DND-41 (cell line): ENCODE measurements at regions not wholly inside any gene's neighbourhood (a gene's known extent, or its start where the extent isn't known, plus 50 kb on each side); places are given as distances from the start of the nearest gene placed in this dataset.
"Not testable (repeated sequence)": the region's sequence is repeated elsewhere in the genome, so short reads cannot be mapped to it uniquely, and the experiment has no call there.

ENCODE experiments used
- ATAC-seq: fragments of 200-7000 bp; cut with Tn5 transposase; 3 replicates; pipeline ENCODE4 v1.9.1; 2021; ENCODE audit warnings: low read depth; ENCODE audit not compliant: insufficient read depth
- DNase-seq: peaks from one replicate; pipeline ENCODE4 v3.0.0-alpha.2; 2020
- H2AFZ ChIP-seq: 2 replicates; pipeline ENCODE4 v1.6.0; 2012; ENCODE audit warnings: low read depth, low read length
- H3K27ac ChIP-seq: 2 replicates; pipeline ENCODE4 v1.5.1; 2012; ENCODE audit warnings: low read length, inconsistent platforms
- H3K27me3 ChIP-seq: fragments of 200-600 bp; sonication (generic); 2 replicates; pipeline ENCODE4 v1.6.0; 2012; ENCODE audit warnings: low read length, mild to moderate bottlenecking, inconsistent platforms; ENCODE audit not compliant: insufficient read depth, poor library complexity
- H3K36me3 ChIP-seq: 2 replicates; pipeline ENCODE4 v1.5.1; 2012; ENCODE audit warnings: low read length, inconsistent platforms; ENCODE audit not compliant: insufficient read depth
- H3K4me1 ChIP-seq: 2 replicates; pipeline ENCODE4 v1.5.1; 2012; ENCODE audit warnings: mild to moderate bottlenecking, low read length; ENCODE audit not compliant: insufficient read depth
- H3K4me2 ChIP-seq: 2 replicates; pipeline ENCODE4 v1.6.0; 2012; ENCODE audit warnings: mild to moderate bottlenecking, moderate library complexity, low read length, inconsistent platforms; ENCODE audit not compliant: insufficient read depth
- H3K4me3 ChIP-seq, 2 experiments: fragments of 200-600 bp in 1 of 2; shearing (Covaris generic) in 1 of 2; 2 replicates each; pipeline ENCODE4 v1.5.1; 2012 to 2016; ENCODE audit warnings: inconsistent platforms in 2 of 2, low read length in 2 of 2, mild to moderate bottlenecking in 2 of 2, low read depth in 1 of 2, moderate library complexity in 1 of 2
- H3K79me2 ChIP-seq: 2 replicates; pipeline ENCODE4 v1.6.0; 2012; ENCODE audit warnings: low read length, inconsistent platforms; ENCODE audit not compliant: insufficient read depth
- H3K9ac ChIP-seq: 2 replicates; pipeline ENCODE4 v1.6.0; 2012; ENCODE audit warnings: low read depth, mild to moderate bottlenecking, inconsistent platforms, low read length, moderate library complexity
- H3K9me3 ChIP-seq: 2 replicates; pipeline ENCODE4 v1.5.1; 2012; ENCODE audit warnings: low read length, moderate library complexity, mild to moderate bottlenecking, inconsistent platforms; ENCODE audit not compliant: insufficient read depth, severe bottlenecking
- H4K20me1 ChIP-seq: 2 replicates; pipeline ENCODE4 v1.6.0; 2012; ENCODE audit warnings: low read length; ENCODE audit not compliant: insufficient read depth
- EZH2 ChIP-seq: IDR thresholded peaks from 3 replicates; pipeline ENCODE4 v1.6.1; 2012; ENCODE audit warnings: borderline replicate concordance, low read depth, mild to moderate bottlenecking, moderate library complexity, low read length, inconsistent platforms; ENCODE audit not compliant: severe bottlenecking
- TF ChIP-seq, protein P1 (sequence below): IDR thresholded peaks from 2 replicates; pipeline ENCODE4 v1.5.1; 2012; ENCODE audit warnings: borderline replicate concordance, low read length, moderate library complexity, mild to moderate bottlenecking; ENCODE audit not compliant: poor library complexity, severe bottlenecking; ENCODE audit errors: extremely low read depth

DNA sequence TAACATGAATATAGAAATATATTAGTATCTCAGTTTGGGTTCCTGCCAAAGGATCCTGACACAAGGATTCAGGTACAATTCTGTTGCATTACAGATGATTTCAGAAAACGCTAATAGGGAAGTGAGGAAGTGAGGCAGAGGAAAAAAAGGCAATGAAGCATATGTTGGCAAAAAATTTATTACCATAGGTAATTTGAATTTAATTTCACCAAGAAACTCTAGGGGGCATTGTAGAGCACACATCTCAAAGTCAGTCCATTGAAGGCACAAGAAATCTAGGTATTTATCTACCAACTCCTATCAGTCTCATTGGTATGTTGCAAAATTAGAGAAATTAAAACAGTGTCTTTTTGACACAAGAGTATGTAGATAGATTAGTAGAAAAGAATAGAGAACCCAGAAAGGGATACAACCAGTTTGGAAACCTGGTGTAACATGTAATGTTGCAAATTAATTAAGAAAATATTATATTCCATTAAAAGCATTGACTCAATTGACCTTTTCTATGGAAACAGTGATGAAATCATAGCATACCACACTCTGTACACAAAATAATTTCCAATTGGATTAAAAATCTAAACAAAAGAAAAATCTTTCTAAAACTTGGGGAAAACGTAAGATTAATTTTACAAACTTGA, 104.9 kb upstream of the SNX7 start:
- Histone ChIP-seq H3K27ac (no peak overlapping the region), H3K9me3 (no peaks in the 10 kb centered on the region), H3K4me2 (no peak overlapping the region), H2AFZ (no peak overlapping the region), H3K9ac (no peak overlapping the region), H4K20me1 (no peaks in the 10 kb centered on the region), H3K36me3 (no peaks in the 10 kb centered on the region), H3K4me1 (no peaks in the 10 kb centered on the region), H3K27me3 (no peaks in the 10 kb centered on the region), H3K79me2 (no peaks in the 10 kb centered on the region), H3K4me3 (no peak overlapping the region)
- no peak for TF ChIP-seq EZH2
- TF ChIP-seq, protein P1, sequence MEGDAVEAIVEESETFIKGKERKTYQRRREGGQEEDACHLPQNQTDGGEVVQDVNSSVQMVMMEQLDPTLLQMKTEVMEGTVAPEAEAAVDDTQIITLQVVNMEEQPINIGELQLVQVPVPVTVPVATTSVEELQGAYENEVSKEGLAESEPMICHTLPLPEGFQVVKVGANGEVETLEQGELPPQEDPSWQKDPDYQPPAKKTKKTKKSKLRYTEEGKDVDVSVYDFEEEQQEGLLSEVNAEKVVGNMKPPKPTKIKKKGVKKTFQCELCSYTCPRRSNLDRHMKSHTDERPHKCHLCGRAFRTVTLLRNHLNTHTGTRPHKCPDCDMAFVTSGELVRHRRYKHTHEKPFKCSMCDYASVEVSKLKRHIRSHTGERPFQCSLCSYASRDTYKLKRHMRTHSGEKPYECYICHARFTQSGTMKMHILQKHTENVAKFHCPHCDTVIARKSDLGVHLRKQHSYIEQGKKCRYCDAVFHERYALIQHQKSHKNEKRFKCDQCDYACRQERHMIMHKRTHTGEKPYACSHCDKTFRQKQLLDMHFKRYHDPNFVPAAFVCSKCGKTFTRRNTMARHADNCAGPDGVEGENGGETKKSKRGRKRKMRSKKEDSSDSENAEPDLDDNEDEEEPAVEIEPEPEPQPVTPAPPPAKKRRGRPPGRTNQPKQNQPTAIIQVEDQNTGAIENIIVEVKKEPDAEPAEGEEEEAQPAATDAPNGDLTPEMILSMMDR: peak; percentile 53
- DNase-seq (no peak), ATAC-seq (no peak)

DNA sequence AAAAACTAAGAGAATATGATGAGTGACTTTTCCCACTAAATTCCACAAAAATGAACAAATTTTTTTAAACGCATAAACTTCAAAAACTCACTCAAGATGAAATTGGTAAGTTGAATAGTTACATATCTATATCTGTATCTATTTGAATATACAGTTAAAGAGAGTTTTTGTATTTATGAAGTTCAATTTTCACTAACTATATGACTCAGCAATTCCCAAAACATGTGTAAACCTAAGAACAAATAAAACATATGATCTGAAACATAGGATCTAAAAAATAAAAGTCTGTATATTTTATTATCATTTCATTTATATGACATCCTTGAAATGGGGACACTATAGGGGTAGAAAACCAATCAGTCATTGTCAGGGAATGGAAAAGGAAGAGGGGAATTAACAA, 105.7 kb upstream of the SNX7 start:
- TF ChIP-seq, protein P1: no peak
- no peak for TF ChIP-seq EZH2
- no peak overlapping the region for H3K4me2 ChIP-seq
- H3K36me3 ChIP-seq: no peaks in the 10 kb centered on the region
- no peak overlapping the region for H3K9ac ChIP-seq
- H2AFZ ChIP-seq: no peak overlapping the region
- no peak overlapping the region for H3K27ac ChIP-seq
- no peaks in the 10 kb centered on the region for H3K4me1 ChIP-seq
- ATAC-seq (no peak), DNase-seq (no peak)
- no peaks in the 10 kb centered on the region for H3K27me3 ChIP-seq
- H3K4me3 ChIP-seq: no peak overlapping the region
- no peaks in the 10 kb centered on the region for H3K9me3 ChIP-seq
- no peaks in the 10 kb centered on the region for H4K20me1 ChIP-seq
- no peaks in the 10 kb centered on the region for H3K79me2 ChIP-seq

GRCh38 chr1:98552576-98553074, 108.9 kb upstream of the SNX7 start:
- not testable (repeated sequence) for H3K4me2 ChIP-seq, H4K20me1 ChIP-seq, H3K27ac ChIP-seq, H3K36me3 ChIP-seq, H3K79me2 ChIP-seq, H3K27me3 ChIP-seq, H3K4me1 ChIP-seq, H3K9me3 ChIP-seq, ATAC-seq, H3K4me3 ChIP-seq, H2AFZ ChIP-seq, H3K9ac ChIP-seq
- DNase-seq: peak; percentile 19

GRCh38 chr1:98550076-98550475, 111.4 kb upstream of the SNX7 start:
- no peak overlapping the region for H3K9ac ChIP-seq
- TF ChIP-seq EZH2: no peak
- TF ChIP-seq, protein P1: no peak
- H3K4me2 ChIP-seq: no peak overlapping the region
- H3K4me3 ChIP-seq: no peak overlapping the region
- no peaks in the 10 kb centered on the region for H3K4me1 ChIP-seq
- H3K79me2 ChIP-seq: no peaks in the 10 kb centered on the region
- no peaks in the 10 kb centered on the region for H3K36me3 ChIP-seq
- no peak overlapping the region for H2AFZ ChIP-seq
- no peaks in the 10 kb centered on the region for H4K20me1 ChIP-seq
- H3K27me3 ChIP-seq: no peaks in the 10 kb centered on the region
- DNase-seq (no peak), ATAC-seq (no peak)
- H3K27ac ChIP-seq: no peak overlapping the region
- no peaks in the 10 kb centered on the region for H3K9me3 ChIP-seq
